GM04504 (cell line): ENCODE measurements at regions not wholly inside any gene's neighbourhood (a gene's known extent, or its start where the extent isn't known, plus 50 kb on each side); places are given as distances from the start of the nearest gene placed in this dataset.
"Not testable (repeated sequence)": the region's sequence is repeated elsewhere in the genome, so short reads cannot be mapped to it uniquely, and the experiment has no call there.

ENCODE experiments used
- DNase-seq: peaks from one replicate; pipeline ENCODE4 v3.0.0-alpha.2; 2012; ENCODE audit warnings: low read depth

- no peak for DNase-seq
Measured at GRCh38 chr6:120496661-120497060, 837.6 kb downstream of the TBC1D32 start.

DNA sequence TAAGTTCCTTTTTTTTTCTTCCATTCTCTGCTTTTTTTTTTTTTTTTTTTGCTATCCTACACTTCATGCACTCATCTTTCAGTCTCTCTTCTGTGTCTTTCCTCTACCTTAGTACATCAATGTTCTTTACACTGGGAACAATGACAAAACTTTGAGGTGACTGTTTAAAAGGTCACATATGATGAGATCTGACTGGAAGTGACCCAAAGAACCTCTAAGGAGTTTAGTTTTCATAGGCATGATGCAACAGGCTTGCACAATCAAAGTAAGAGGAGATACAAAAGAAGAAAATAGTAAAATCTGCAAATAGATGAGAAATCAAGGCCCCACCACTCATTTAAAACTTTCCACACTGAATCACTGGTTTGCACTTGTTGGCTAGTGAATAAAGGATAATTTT is 840.8 kb downstream of the TBC1D32 start:
- no peak for DNase-seq

DNA sequence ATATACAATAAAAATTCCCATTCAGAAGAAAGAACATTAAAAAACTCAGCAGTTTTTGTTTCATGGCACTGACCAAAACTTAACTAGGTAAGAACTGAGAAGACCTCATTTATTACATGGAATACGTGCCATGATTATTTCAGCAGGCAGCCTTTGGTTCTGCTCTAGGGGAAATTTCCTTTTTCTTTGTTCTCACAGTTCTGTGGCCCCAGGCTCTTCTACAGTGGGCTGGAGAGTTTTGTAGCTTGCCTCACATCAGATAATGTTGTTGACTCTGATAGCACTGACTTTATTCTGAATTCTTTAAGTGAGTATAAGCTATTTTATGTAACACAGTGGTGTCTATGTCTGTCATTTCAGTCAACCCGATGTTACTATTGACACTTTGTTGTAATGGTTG is 844.3 kb downstream of the TBC1D32 start:
- DNase-seq, result no peak

GRCh38 chr6:120484146-120484545 is 850.1 kb downstream of the TBC1D32 start:
- DNase-seq, result no peak

DNA sequence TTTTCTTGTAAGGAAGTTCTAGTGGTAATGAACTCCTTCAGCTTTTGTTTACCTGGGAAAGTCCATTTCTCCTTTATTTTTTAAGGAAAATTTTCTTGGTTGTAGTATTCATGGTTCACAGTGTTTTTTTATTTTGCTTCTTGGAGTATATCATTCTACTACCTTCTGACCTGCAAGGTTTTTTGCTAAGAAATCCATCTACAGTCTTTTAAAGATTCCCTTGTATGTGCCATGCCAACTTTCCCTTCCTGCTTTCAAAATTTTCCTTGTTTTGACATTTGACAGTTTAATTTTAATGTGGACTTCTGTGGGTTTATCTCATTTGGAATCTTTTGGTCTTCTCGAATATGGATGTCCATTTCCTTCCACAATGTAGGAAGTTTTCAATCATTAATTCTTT is 855.6 kb downstream of the TBC1D32 start:
- DNase-seq, result no peak

- DNase-seq, result no peak
Measured at GRCh38 chr6:120473804-120474203, 860.5 kb downstream of the TBC1D32 start.

- no peak for DNase-seq
Measured at GRCh38 chr6:120468486-120468885, 865.8 kb downstream of the TBC1D32 start.

GRCh38 chr6:120451508-120451907 is 882.8 kb downstream of the TBC1D32 start:
- DNase-seq, result no peak

DNA sequence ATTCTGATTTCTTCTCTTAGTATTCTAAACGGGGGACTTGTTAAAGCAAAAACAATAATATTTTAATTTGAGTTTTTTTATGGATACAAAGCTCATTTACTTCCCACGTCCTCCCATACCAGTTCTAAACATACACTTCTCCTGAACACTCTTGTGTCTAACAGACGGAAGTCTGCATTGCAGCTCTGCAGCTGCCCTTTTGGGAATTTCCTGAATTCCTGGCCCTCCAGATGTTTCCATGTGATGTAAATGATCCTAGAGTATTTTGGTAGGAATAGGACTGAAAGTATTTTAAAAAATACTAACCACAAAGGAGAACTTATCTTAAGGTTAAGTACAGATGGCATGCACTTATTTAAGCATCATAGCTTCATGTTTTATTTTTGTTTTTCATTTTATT is 886.7 kb downstream of the TBC1D32 start:
- no peak for DNase-seq

DNA sequence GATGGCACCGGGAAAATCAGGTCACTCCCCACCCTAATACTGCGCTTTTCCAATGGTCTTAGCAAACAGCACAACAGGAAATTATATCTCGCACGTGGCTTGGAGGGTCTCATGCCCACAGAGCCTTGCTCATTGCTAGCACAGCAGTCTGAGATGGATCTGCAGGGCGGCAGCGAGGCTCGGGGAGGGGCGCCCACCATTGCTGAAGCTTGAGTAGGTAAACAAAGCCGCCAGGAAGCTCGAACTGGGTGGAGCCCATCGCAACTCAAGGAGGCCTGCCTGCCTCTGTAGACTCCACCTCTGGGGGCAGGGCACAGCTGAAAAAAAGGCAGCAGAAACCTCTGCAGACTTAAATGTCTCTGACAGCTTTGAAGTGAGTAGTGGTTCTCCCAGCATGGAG is 901.4 kb downstream of the TBC1D32 start:
- not testable (repeated sequence) for DNase-seq

DNA sequence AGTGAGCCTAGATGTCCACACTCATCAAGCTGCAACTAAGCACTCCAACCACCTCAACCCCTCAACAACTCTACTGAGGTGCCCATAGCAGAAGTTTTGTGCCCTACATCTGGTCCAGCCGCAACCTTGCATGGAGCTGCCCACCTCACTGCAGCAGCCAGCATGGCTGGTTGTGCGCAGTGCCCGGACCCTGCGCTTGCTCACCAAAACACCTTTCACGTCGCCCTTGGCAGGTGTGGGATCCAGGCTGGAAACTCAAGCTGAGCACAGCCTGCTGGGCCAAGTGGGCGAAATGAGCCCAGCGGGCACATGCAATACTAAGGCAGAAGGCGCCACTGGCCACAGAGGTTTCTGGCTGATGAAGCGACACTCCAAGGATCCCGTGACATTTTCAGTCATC is 902.4 kb downstream of the TBC1D32 start:
- DNase-seq, result no peak

DNA sequence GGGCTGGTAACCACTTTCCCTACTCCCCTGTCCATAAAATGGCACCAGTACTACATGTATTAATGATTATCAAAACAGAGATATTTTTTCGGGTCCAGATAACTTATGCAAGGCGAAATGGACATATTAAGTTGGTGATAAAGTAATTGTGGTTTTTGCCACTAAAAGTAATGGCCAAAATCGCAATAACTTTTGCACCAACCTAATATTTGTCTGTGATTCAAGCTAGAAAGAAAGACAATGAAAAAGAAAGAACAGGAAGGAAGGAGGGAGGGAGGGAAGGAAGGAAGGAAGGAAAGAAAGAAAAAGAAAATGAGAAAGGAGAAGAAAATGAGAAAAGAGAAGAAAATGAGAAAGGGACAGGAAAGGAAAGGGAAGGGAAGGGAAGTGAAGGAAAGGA is 922.9 kb downstream of the TBC1D32 start:
- DNase-seq, result no peak

- DNase-seq, result no peak
Measured at GRCh38 chr6:120410586-120410985, 923.7 kb downstream of the TBC1D32 start.

- DNase-seq, result no peak
Measured at GRCh38 chr6:120407696-120408095, 926.6 kb downstream of the TBC1D32 start.

- no peak for DNase-seq
Measured at GRCh38 chr6:120405947-120406346, 928.3 kb downstream of the TBC1D32 start.

- no peak for DNase-seq
Measured at GRCh38 chr6:120395784-120396183, 938.5 kb downstream of the TBC1D32 start.

DNA sequence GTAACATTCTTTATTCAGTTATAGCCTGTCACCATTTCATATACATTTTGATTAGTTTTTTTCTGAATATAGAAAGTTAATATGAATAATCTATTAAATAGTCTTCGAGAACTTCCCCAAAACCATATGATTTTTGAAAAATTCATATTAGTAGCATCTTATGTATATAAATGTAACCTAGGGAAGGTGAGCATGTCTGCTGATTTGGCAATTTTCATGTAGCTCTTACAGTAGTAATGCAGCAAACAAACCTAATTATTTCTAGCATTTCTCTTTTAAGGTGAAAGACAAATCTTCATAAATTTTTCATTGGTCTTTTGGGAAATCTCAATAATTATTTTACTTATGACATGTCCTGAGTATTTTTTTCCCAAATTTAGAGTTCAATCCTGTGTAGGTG is 939.0 kb downstream of the TBC1D32 start:
- DNase-seq, result no peak

GRCh38 chr6:120392941-120393340 is 941.3 kb downstream of the TBC1D32 start:
- DNase-seq, result no peak

DNA sequence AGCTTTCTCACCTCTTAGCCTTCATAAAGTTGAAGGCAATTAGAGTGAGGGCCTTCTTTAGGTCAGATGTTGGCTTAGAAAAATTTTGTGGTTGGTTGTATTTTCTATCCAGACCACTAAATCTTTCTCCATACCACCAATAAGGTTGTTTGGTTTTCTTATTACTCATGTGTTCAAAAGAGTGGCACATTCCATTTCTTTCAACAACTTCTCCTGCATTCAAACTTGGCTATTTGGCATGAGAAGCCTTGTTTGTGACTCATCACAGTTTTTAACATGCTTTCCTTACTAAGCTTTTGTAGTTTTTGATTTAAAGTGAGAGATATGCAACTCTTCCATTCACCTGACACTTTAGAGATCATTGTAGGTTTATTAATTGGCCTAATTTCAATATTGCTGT is 949.6 kb downstream of the TBC1D32 start:
- DNase-seq, result no peak

- no peak for DNase-seq
Measured at GRCh38 chr6:120383681-120384080, 950.6 kb downstream of the TBC1D32 start.

GRCh38 chr6:120378582-120379220 is 955.6 kb downstream of the TBC1D32 start:
- no peak for DNase-seq

GRCh38 chr6:120373185-120373584 is 961.1 kb downstream of the TBC1D32 start:
- DNase-seq, result no peak

GRCh38 chr6:120363429-120363828 is 970.9 kb downstream of the TBC1D32 start:
- DNase-seq, result no peak

DNA sequence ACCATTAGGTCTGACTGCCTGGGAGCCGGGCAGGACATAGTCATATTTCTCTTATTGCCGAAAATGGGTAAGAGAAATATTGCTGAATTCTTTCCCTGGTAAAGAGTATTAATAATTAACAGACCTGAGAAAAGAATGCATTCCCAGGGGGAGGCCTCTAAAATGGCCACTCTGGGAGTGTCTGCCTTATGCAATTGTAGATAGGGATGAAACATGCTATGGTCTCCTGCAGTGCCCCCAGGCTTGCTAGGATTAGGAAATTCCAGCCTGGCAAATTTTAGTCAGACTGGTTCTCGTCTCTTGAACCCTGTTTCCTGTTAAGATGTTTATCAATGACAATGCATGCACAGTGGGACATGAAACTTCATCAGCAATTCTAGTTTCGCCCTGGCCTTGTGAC is 975.7 kb downstream of the TBC1D32 start:
- DNase-seq, result not testable (repeated sequence)

DNA sequence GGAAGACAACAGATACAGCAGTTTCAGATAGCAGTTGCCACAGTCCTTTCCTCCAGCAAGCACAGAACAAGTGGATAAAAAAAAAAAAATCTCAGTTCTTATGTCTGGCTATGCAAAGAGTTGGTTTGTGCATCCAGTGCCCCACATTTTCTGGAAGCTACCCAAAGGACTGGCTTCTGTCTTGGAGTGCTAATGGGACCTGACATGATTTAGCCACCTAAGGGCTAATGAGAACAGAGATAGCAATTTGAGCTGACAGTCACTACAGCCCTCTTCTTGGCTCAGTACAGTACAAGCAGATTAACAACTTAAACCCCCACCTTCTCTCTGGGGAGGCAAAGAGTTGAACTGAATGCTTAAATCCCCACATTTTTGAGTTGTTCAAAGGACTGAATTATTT is 976.8 kb downstream of the TBC1D32 start:
- DNase-seq, result no peak
